Activated T-cell treated with anti-CD3 and anti-CD28 coated beads, Interleukin-2, amount 50 U/mL, for 4 hours (primary cell): ENCODE measurements at regions not wholly inside any gene's neighbourhood (a gene's known extent, or its start where the extent isn't known, plus 50 kb on each side); places are given as distances from the start of the nearest gene placed in this dataset.

Experiments used
- ATAC-seq, 2 donors: fragments of 200-7000 bp; cut with Tn5 transposase; one replicate each; pipeline ENCODE4 v1.10.0; 2021
- DNase-seq: peaks from one replicate; pipeline ENCODE4 v3.0.0-alpha.2; 2020
- H3K27me3 Mint-ChIP-seq: one replicate; pipeline ENCODE4 v1.8.0; 2021; ENCODE audit warnings: low read depth, mixed read lengths
- H3K36me3 Mint-ChIP-seq: one replicate; pipeline ENCODE4 v1.8.0; 2022; ENCODE audit warnings: mixed read lengths; ENCODE audit not compliant: insufficient read depth
- H3K4me1 Mint-ChIP-seq: one replicate; pipeline ENCODE4 v1.8.0; 2021; ENCODE audit warnings: low read depth, mixed read lengths
- H3K4me3 Mint-ChIP-seq: one replicate; pipeline ENCODE4 v1.8.0; 2021; ENCODE audit warnings: mild to moderate bottlenecking, moderate library complexity, mixed read lengths
- H3K9me3 Mint-ChIP-seq: one replicate; pipeline ENCODE4 v1.8.0; 2021; ENCODE audit warnings: mixed read lengths

DNA sequence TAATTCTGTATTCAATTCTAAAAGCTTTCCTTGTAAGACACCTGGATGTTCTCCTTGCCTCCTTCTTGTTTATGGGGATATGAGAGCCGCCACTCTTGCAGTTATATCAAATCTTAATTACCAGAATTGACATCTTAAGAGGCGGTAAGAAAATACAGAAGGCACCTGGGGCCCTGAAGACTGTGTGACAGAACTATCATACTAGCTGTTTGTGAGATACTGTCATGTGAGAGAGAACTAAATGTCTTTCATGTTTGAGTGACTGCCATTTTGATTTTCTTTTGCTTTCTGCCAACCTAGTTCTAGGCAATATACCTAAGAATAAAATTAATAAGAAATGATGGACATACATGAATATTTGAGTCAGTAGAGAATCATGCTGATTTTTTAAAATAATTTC lies 340.2 kb upstream of the SMIM31 start:
- Mint-ChIP-seq H3K4me1 (no peaks in the 10 kb centered on the region), H3K4me3 (no peak overlapping the region), H3K9me3 (peaks cover 4% of the 10 kb centered on the region), H3K36me3 (no peaks in the 10 kb centered on the region), H3K27me3 (no peaks in the 10 kb centered on the region)
- no peak for DNase-seq
- no peak for ATAC-seq

DNA sequence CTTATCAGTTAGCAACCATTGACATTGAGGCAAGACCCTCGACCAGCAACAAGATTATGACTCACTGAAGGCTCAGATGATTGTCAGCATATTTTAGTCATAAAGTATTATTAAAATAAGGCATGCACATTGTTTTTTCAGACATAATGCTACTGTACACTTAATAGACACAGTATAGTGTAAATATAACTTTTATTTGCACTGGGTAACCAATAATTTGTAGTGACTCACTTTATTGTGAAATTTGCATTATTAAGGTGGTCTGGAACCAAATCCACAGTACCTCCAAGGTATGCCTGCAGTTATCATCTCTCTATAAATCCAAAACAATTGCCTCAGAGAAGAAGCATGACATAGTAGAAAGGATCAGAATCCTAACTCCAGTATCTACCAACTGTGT lies 330.1 kb upstream of the SMIM31 start:
- Mint-ChIP-seq H3K27me3 (no peaks in the 10 kb centered on the region), H3K4me3 (no peak overlapping the region), H3K4me1 (no peaks in the 10 kb centered on the region), H3K9me3 (peaks cover 8% of the 10 kb centered on the region), H3K36me3 (no peaks in the 10 kb centered on the region)
- DNase-seq, result no peak
- no peak for ATAC-seq

- DNase-seq (no peak), ATAC-seq (no peak)
- Mint-ChIP-seq H3K4me1 (no peaks in the 10 kb centered on the region), H3K4me3 (no peak overlapping the region), H3K27me3 (no peaks in the 10 kb centered on the region), H3K9me3 (peaks cover 8% of the 10 kb centered on the region), H3K36me3 (no peaks in the 10 kb centered on the region)
These were observed 329.1 kb upstream of the SMIM31 start for GRCh38 chr4:164424846-164425245.

DNA sequence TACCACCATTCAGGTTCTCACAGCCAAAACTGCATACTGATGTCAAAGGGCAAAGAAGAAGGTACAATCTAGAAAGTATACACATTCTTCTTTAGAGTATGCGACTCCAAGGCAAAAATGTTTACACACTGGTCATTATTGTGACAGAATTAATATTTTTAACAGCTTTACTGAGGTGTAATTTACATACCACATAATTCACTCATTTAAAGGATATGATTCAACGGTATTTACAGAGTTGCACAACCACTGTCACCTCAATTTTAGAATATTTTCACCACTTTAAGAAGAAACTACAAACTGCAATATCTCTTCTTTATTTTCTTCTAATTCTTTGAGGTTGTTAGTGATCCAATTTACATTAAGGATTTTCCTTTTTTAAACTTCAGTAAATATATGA lies 325.4 kb upstream of the SMIM31 start:
- no peak for ATAC-seq
- H3K27me3 Mint-ChIP-seq, result no peaks in the 10 kb centered on the region

GRCh38 chr4:164438321-164438720 lies 315.6 kb upstream of the SMIM31 start:
- H3K4me1 Mint-ChIP-seq, result no peaks in the 10 kb centered on the region
- H3K36me3 Mint-ChIP-seq, result no peaks in the 10 kb centered on the region
- DNase-seq (no peak), ATAC-seq (no peak)
- no peak overlapping the region for H3K4me3 Mint-ChIP-seq
- H3K9me3 Mint-ChIP-seq, result no peaks in the 10 kb centered on the region
- no peaks in the 10 kb centered on the region for H3K27me3 Mint-ChIP-seq

More for the DNA sequence above, 325.4 kb upstream of the SMIM31 start:
- DNase-seq, result no peak
- Mint-ChIP-seq H3K4me3 (no peak overlapping the region), H3K36me3 (no peaks in the 10 kb centered on the region), H3K9me3 (no peaks in the 10 kb centered on the region), H3K4me1 (no peaks in the 10 kb centered on the region)

GRCh38 chr4:164439037-164439436 lies 314.9 kb upstream of the SMIM31 start:
- Mint-ChIP-seq H3K27me3 (no peaks in the 10 kb centered on the region), H3K36me3 (no peaks in the 10 kb centered on the region), H3K4me3 (no peak overlapping the region), H3K4me1 (no peaks in the 10 kb centered on the region), H3K9me3 (no peaks in the 10 kb centered on the region)
- ATAC-seq (no peak), DNase-seq (no peak)

- ATAC-seq (no peak), DNase-seq (no peak)
- Mint-ChIP-seq H3K27me3 (no peaks in the 10 kb centered on the region), H3K9me3 (no peaks in the 10 kb centered on the region), H3K4me3 (no peak overlapping the region), H3K36me3 (no peaks in the 10 kb centered on the region), H3K4me1 (no peaks in the 10 kb centered on the region)
These were observed 313.7 kb upstream of the SMIM31 start for GRCh38 chr4:164440199-164440598.

DNA sequence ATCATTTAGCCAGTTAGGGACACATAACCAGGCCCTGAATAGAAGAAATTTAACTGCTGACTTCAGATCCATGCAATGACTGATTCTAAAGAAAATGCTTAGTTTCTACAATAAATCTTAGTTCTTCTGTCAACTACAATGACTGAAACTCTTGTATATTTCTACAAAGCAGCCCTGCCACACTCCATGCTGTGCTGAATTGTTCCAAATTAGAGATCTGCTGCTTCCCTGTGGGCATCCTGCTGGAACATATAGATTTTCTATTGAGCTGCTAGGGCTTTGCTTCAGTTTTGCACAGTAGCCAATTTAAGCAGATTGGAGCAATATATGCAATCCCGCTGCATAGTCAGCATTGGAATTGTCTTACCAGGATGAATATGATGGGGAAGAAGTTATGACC lies 312.8 kb upstream of the SMIM31 start:
- no peaks in the 10 kb centered on the region for H3K36me3 Mint-ChIP-seq
- DNase-seq, result no peak
- no peaks in the 10 kb centered on the region for H3K9me3 Mint-ChIP-seq
- no peak for ATAC-seq
- no peaks in the 10 kb centered on the region for H3K27me3 Mint-ChIP-seq
- no peak overlapping the region for H3K4me3 Mint-ChIP-seq
- no peaks in the 10 kb centered on the region for H3K4me1 Mint-ChIP-seq

DNA sequence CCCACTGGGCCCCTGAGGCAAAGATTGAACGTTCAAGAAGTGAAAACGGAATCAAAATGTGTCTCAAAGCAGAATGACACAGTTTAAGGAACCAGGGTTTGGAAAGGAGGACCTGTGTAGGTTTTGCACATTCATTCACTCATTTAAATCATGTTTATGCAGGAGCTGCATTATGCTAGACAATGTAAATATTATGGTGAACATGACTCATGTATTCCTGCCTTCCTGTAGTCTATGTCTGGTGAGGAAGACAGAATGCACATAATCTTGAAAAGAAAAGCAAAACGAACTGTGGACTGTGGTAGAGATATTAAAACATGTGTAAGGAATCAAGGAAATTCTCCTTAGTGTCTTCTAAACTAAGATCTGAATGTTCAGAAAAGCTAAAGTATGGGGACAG lies 311.8 kb upstream of the SMIM31 start:
- ATAC-seq (no peak), DNase-seq (no peak)
- H3K9me3 Mint-ChIP-seq, result no peaks in the 10 kb centered on the region
- H3K27me3 Mint-ChIP-seq, result no peaks in the 10 kb centered on the region
- H3K4me3 Mint-ChIP-seq, result no peak overlapping the region
- H3K36me3 Mint-ChIP-seq, result no peaks in the 10 kb centered on the region
- H3K4me1 Mint-ChIP-seq, result no peaks in the 10 kb centered on the region

DNA sequence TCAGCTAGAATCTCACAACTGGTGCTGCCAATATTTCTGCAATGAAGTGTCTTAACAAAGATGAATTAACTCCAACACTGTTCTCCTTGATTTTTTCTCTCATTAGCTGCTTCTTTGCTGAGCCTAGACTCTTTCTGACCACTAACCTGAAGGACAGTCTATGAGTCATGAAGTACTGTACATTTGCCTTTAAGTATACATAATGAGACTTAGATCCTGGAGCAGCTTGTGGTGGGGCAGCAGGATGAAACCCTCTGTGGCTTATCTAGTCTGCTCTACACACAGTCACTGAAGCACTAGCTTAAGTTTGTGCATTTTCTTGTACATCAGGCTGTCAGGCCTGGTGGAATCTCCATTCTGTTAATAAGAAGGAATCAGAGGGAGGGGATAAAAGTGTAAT lies 307.4 kb upstream of the SMIM31 start:
- H3K4me1 Mint-ChIP-seq, result no peaks in the 10 kb centered on the region
- no peaks in the 10 kb centered on the region for H3K27me3 Mint-ChIP-seq
- H3K9me3 Mint-ChIP-seq, result peaks cover 3% of the 10 kb centered on the region
- ATAC-seq (no peak), DNase-seq (no peak)
- no peak overlapping the region for H3K4me3 Mint-ChIP-seq
- H3K36me3 Mint-ChIP-seq, result no peaks in the 10 kb centered on the region

- Mint-ChIP-seq H3K9me3 (peaks cover 2% of the 10 kb centered on the region), H3K4me3 (no peak overlapping the region), H3K27me3 (no peaks in the 10 kb centered on the region), H3K4me1 (no peaks in the 10 kb centered on the region), H3K36me3 (no peaks in the 10 kb centered on the region)
- DNase-seq (no peak), ATAC-seq (no peak)
These were observed 292.0 kb upstream of the SMIM31 start for GRCh38 chr4:164461901-164462300.

- Mint-ChIP-seq H3K4me1 (no peaks in the 10 kb centered on the region), H3K36me3 (no peaks in the 10 kb centered on the region), H3K27me3 (no peaks in the 10 kb centered on the region), H3K9me3 (no peaks in the 10 kb centered on the region), H3K4me3 (no peak overlapping the region)
- DNase-seq, result no peak
- no peak for ATAC-seq
These were observed 291.5 kb upstream of the SMIM31 start for GRCh38 chr4:164462471-164462870.

GRCh38 chr4:164464313-164464712 lies 289.6 kb upstream of the SMIM31 start:
- Mint-ChIP-seq H3K27me3 (no peaks in the 10 kb centered on the region), H3K4me1 (no peaks in the 10 kb centered on the region), H3K4me3 (no peak overlapping the region), H3K36me3 (no peaks in the 10 kb centered on the region), H3K9me3 (no peaks in the 10 kb centered on the region)
- DNase-seq (no peak), ATAC-seq (no peak)

DNA sequence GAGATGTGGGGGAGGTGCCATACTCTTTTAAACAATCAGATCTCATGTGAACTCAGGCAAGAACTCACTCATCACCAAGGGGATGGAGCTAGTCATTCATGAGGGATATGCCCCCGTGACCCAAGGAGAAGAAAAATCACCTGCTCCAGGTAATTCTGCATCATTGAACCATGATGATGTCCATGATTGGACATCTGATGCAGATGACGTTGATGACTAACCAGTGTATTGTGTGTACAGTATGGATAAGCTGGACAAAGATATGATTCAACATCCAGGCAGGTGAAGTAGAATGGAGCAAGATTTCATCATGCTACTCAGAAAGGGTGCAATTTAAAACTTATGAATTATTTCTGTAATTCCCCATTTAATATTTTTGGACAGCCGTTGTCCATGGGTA lies 286.4 kb upstream of the SMIM31 start:
- DNase-seq (no peak), ATAC-seq (no peak)
- no peaks in the 10 kb centered on the region for H3K9me3 Mint-ChIP-seq
- H3K27me3 Mint-ChIP-seq, result no peaks in the 10 kb centered on the region
- H3K36me3 Mint-ChIP-seq, result no peaks in the 10 kb centered on the region
- H3K4me1 Mint-ChIP-seq, result no peaks in the 10 kb centered on the region
- no peak overlapping the region for H3K4me3 Mint-ChIP-seq

- no peaks in the 10 kb centered on the region for H3K36me3 Mint-ChIP-seq
- H3K9me3 Mint-ChIP-seq, result peaks cover 4% of the 10 kb centered on the region
- ATAC-seq (no peak), DNase-seq (no peak)
- H3K4me1 Mint-ChIP-seq, result no peaks in the 10 kb centered on the region
- peaks cover 5% of the 10 kb centered on the region for H3K27me3 Mint-ChIP-seq
- no peak overlapping the region for H3K4me3 Mint-ChIP-seq
These were observed 272.4 kb upstream of the SMIM31 start for GRCh38 chr4:164481306-164482091.

DNA sequence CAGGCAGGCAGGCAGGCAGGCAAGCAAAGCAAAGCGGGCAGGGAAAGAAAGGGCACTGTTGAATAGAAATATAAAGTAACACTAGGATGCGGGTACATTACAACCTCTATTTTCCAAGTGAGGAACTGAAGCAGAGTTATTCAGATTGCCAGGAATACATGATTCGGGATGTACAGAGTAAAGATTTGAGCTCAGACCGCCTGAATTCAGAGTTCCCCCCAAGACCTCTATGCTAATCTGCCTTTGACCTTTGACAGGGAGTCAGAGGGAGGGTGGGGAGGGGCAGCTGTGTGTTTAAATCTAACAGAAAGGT lies 271.9 kb upstream of the SMIM31 start:
- H3K9me3 Mint-ChIP-seq, result peaks cover 4% of the 10 kb centered on the region
- DNase-seq (no peak), ATAC-seq (no peak)
- H3K27me3 Mint-ChIP-seq, result peaks cover 5% of the 10 kb centered on the region
- no peak overlapping the region for H3K4me3 Mint-ChIP-seq
- no peaks in the 10 kb centered on the region for H3K36me3 Mint-ChIP-seq
- no peaks in the 10 kb centered on the region for H3K4me1 Mint-ChIP-seq
